Ectodermal cell (in vitro differentiated cells): ENCODE measurements at regions not wholly inside any gene's neighbourhood (a gene's known extent, or its start where the extent isn't known, plus 50 kb on each side); places are given as distances from the start of the nearest gene placed in this dataset.
"Not testable (repeated sequence)": the region's sequence is repeated elsewhere in the genome, so short reads cannot be mapped to it uniquely, and the experiment has no call there.

Experiments
- H3K27ac ChIP-seq: 2 replicates; pipeline ENCODE4 v1.7.0; 2013; ENCODE audit warnings: mild to moderate bottlenecking, low read depth, low read length; ENCODE audit not compliant: insufficient read depth, poor library complexity, severe bottlenecking
- H3K27me3 ChIP-seq: 2 replicates; pipeline ENCODE4 v1.7.0; 2013; ENCODE audit warnings: mild to moderate bottlenecking, low read length; ENCODE audit not compliant: insufficient read depth, control insufficient read depth, poor library complexity, severe bottlenecking
- H3K36me3 ChIP-seq: one replicate; pipeline ENCODE4 v1.7.0; 2013; ENCODE audit warnings: low read length; ENCODE audit not compliant: control insufficient read depth, insufficient read depth
- H3K4me1 ChIP-seq: one replicate; pipeline ENCODE4 v1.7.0; 2013; ENCODE audit warnings: low read length; ENCODE audit not compliant: control insufficient read depth, insufficient read depth
- H3K4me3 ChIP-seq: 2 replicates; pipeline ENCODE4 v1.7.0; 2013; ENCODE audit warnings: low read depth, low read length, control low read depth; ENCODE audit not compliant: insufficient read depth
- H3K9me3 ChIP-seq: 2 replicates; pipeline ENCODE4 v1.7.0; 2013; ENCODE audit warnings: mild to moderate bottlenecking, low read length, moderate library complexity; ENCODE audit not compliant: control insufficient read depth
- WGBS, 2 experiments: methylation state at CpG; one replicate each; pipeline ENCODE4 v1.1.7; 2013; ENCODE audit warnings: missing lambda C conversion rate in 2 of 2; 5-methylcytosine and 5-hydroxymethylcytosine counted together

GRCh38 chr7:98724591-98724990, 107.5 kb downstream of the NPTX2 start:
- Histone ChIP-seq H3K27me3 (no peaks in the 10 kb centered on the region), H3K9me3 (no peaks in the 10 kb centered on the region), H3K36me3 (no peaks in the 10 kb centered on the region), H3K4me1 (no peaks in the 10 kb centered on the region), H3K4me3 (no peak overlapping the region), H3K27ac (no peak overlapping the region)
- 80 to 84% methylated on average over 6 of the region's 6 CpGs for WGBS, 2 experiments

- 69% methylated on average over 7 of the region's 7 CpGs for WGBS, 2 experiments
- H3K27me3 ChIP-seq, result no peaks in the 10 kb centered on the region
These were observed 110.1 kb downstream of the NPTX2 start for GRCh38 chr7:98727146-98727709.

GRCh38 chr7:98728555-98728954, 111.5 kb downstream of the NPTX2 start:
- Histone ChIP-seq H3K4me3 (no peak overlapping the region), H3K4me1 (no peaks in the 10 kb centered on the region), H3K27me3 (no peaks in the 10 kb centered on the region), H3K9me3 (no peaks in the 10 kb centered on the region), H3K27ac (no peak overlapping the region), H3K36me3 (no peaks in the 10 kb centered on the region)
- 75 to 78% methylated on average over 3 of the region's 3 CpGs for WGBS, 2 experiments

More at GRCh38 chr7:98727146-98727709, 110.1 kb downstream of the NPTX2 start:
- no peaks in the 10 kb centered on the region for H3K9me3 ChIP-seq
- no peak overlapping the region for H3K27ac ChIP-seq
- no peaks in the 10 kb centered on the region for H3K36me3 ChIP-seq
- no peak overlapping the region for H3K4me3 ChIP-seq
- no peaks in the 10 kb centered on the region for H3K4me1 ChIP-seq

- Histone ChIP-seq H3K27ac (no peak overlapping the region), H3K9me3 (no peaks in the 10 kb centered on the region), H3K4me1 (no peaks in the 10 kb centered on the region), H3K27me3 (no peaks in the 10 kb centered on the region), H3K36me3 (no peaks in the 10 kb centered on the region), H3K4me3 (no peak overlapping the region)
- 70 to 74% methylated on average over 7 of the region's 7 CpGs for WGBS, 2 experiments
These were observed 112.0 kb downstream of the NPTX2 start for GRCh38 chr7:98729121-98729520.

GRCh38 chr7:98730326-98730725, 113.2 kb downstream of the NPTX2 start:
- no peaks in the 10 kb centered on the region for H3K9me3 ChIP-seq
- 54 to 57% methylated on average over 4 of the region's 4 CpGs for WGBS, 2 experiments

GRCh38 chr7:98731651-98732050, 114.6 kb downstream of the NPTX2 start:
- no peak overlapping the region for H3K4me3 ChIP-seq
- no peaks in the 10 kb centered on the region for H3K9me3 ChIP-seq
- H3K4me1 ChIP-seq, result no peaks in the 10 kb centered on the region
- H3K27ac ChIP-seq, result no peak overlapping the region
- H3K27me3 ChIP-seq, result no peaks in the 10 kb centered on the region
- 87 to 92% methylated on average over 7 of the region's 7 CpGs for WGBS, 2 experiments
- H3K36me3 ChIP-seq, result no peaks in the 10 kb centered on the region

More at GRCh38 chr7:98730326-98730725, 113.2 kb downstream of the NPTX2 start:
- no peaks in the 10 kb centered on the region for H3K36me3 ChIP-seq
- H3K4me1 ChIP-seq, result no peaks in the 10 kb centered on the region
- no peaks in the 10 kb centered on the region for H3K27me3 ChIP-seq
- no peak overlapping the region for H3K4me3 ChIP-seq
- no peak overlapping the region for H3K27ac ChIP-seq

GRCh38 chr7:98733036-98733435, 116.0 kb downstream of the NPTX2 start:
- no peaks in the 10 kb centered on the region for H3K9me3 ChIP-seq
- no peak overlapping the region for H3K27ac ChIP-seq
- no peaks in the 10 kb centered on the region for H3K4me1 ChIP-seq
- 71 to 83% methylated on average over 2 of the region's 2 CpGs for WGBS, 2 experiments
- no peak overlapping the region for H3K4me3 ChIP-seq
- H3K27me3 ChIP-seq, result no peaks in the 10 kb centered on the region
- H3K36me3 ChIP-seq, result no peaks in the 10 kb centered on the region

GRCh38 chr7:98735801-98736200, 118.7 kb downstream of the NPTX2 start:
- no peaks in the 10 kb centered on the region for H3K9me3 ChIP-seq
- H3K27me3 ChIP-seq, result no peaks in the 10 kb centered on the region
- no peak overlapping the region for H3K4me3 ChIP-seq
- WGBS, 2 experiments, result 90 to 92% methylated on average over 14 of the region's 14 CpGs
- no peaks in the 10 kb centered on the region for H3K36me3 ChIP-seq
- no peak overlapping the region for H3K27ac ChIP-seq
- no peaks in the 10 kb centered on the region for H3K4me1 ChIP-seq

GRCh38 chr7:98736461-98736860, 119.4 kb downstream of the NPTX2 start:
- H3K9me3 ChIP-seq, H3K4me1 ChIP-seq, H3K4me3 ChIP-seq, H3K27ac ChIP-seq, H3K27me3 ChIP-seq, H3K36me3 ChIP-seq: not testable (repeated sequence)
- 91 to 97% methylated on average over 9 of the region's 9 CpGs for WGBS, 2 experiments

- Histone ChIP-seq H3K36me3 (no peaks in the 10 kb centered on the region), H3K9me3 (no peaks in the 10 kb centered on the region), H3K27ac (no peak overlapping the region), H3K4me1 (peaks cover 2% of the 10 kb centered on the region), H3K4me3 (no peak overlapping the region), H3K27me3 (no peaks in the 10 kb centered on the region)
- 85 to 86% methylated on average over 8 of the region's 8 CpGs for WGBS, 2 experiments
These were observed 120.1 kb downstream of the NPTX2 start for GRCh38 chr7:98737176-98737575.

GRCh38 chr7:98740643-98741042, 123.6 kb downstream of the NPTX2 start:
- Histone ChIP-seq H3K9me3 (no peaks in the 10 kb centered on the region), H3K4me1 (peaks cover 3% of the 10 kb centered on the region), H3K36me3 (no peaks in the 10 kb centered on the region), H3K27ac (no peak overlapping the region), H3K27me3 (no peaks in the 10 kb centered on the region), H3K4me3 (no peak overlapping the region)
- WGBS, 2 experiments, result 86 to 95% methylated on average over 2 of the region's 3 CpGs
